Esophagus (tissue), 2 donors: ENCODE measurements at regions not wholly inside any gene's neighbourhood (a gene's known extent, or its start where the extent isn't known, plus 50 kb on each side); places are given as distances from the start of the nearest gene placed in this dataset.

ENCODE experiments used
- H3K27ac ChIP-seq, 2 donors: one replicate each; pipeline ENCODE4 v1.5.1; 2013; ENCODE audit warnings: low read depth in 2 of 2, mild to moderate bottlenecking in 2 of 2, inconsistent platforms in 1 of 2, low read length in 1 of 2, moderate library complexity in 1 of 2
- H3K27me3 ChIP-seq, 2 donors: one replicate each; pipeline ENCODE4 v1.6.1; 2013; ENCODE audit warnings: low read length in 2 of 2, control low read depth in 1 of 2, mild to moderate bottlenecking in 1 of 2; ENCODE audit not compliant: insufficient read depth in 2 of 2, control insufficient read depth in 1 of 2
- H3K36me3 ChIP-seq, 2 donors: one replicate each; pipeline ENCODE4 v1.6.1; 2013; ENCODE audit warnings: low read length in 1 of 2; ENCODE audit not compliant: control insufficient read depth in 2 of 2, insufficient read depth in 2 of 2
- H3K4me1 ChIP-seq, 2 donors: one replicate each; pipeline ENCODE4 v1.6.1; 2013; ENCODE audit warnings: low read length in 1 of 2; ENCODE audit not compliant: control insufficient read depth in 2 of 2, insufficient read depth in 2 of 2
- H3K4me3 ChIP-seq, 2 donors: one replicate each; pipeline ENCODE4 v1.5.1; 2013; ENCODE audit warnings: low read length in 2 of 2, mild to moderate bottlenecking in 2 of 2, low read depth in 1 of 2, moderate library complexity in 1 of 2
- H3K9me3 ChIP-seq, 2 donors: one replicate each; pipeline ENCODE4 v1.6.1; 2013; ENCODE audit warnings: mild to moderate bottlenecking in 2 of 2, low read depth in 1 of 2, low read length in 1 of 2, moderate library complexity in 1 of 2; ENCODE audit not compliant: control insufficient read depth in 2 of 2, insufficient read depth in 1 of 2
- WGBS, 2 donors: extraction: QIAGEN DNeasy Blood & Tissue Kit; methylation state at CpG; one replicate each; pipeline ENCODE4 v1.1.7; 2013; 5-methylcytosine and 5-hydroxymethylcytosine counted together
- donor health status: healthy with polysubstance abuse.
- donor health status: Bipolar disorder and iron deficiency.

DNA sequence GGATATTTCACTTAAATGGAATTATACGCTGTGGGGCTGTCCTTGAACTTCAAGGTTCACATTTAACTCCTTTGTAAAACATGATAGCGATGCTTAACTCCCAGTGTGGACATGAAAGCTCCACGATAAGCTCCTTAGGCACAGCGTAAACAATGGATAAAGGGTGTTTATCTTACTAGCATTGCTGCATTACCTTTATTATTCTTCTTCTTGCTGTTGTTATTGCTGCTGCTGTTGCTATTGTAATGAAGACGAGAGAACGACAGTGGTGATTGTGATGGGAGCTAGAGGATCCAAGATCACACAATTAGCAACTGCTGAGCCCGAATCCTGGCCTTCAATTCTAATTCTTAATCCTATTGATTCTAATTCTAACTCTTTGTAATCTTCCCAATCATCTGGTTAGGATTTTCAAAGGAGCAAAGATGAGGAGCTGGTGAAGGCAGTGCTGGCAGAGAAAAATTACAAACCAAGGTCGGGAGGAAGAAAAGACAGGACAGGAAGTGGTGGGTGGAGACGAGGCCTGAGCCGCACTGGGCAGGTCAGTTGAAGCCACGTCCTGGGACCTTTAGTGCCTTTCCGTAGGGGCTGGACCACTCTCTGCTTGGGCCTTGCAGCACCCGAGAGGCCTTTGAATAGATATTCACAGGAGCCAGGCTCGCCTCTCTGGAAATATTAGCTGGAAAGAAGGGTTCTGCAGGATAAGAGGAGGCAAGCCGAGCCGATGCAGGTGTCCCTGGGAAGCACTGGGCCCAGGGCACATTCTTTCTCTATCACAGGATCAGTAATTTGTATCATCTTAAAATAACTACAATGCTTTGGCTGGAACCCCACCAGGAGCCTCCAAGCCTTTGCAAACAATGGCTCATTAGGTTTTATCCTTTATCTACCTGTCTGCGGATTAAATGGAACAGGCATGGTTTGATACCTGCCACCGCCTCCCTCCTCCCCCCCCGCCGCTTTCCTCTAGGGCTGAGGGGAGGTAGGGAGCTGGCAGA lies 571.6 kb downstream of the AJAP1 start:
- Histone ChIP-seq H3K36me3 (no peaks in the 10 kb centered on the region), H3K27me3 (peaks cover 0 to 3% of the 10 kb centered on the region in 2 donors), H3K9me3 (no peaks in the 10 kb centered on the region), H3K27ac (no peak overlapping the region), H3K4me3 (no peak overlapping the region), H3K4me1 (no peaks in the 10 kb centered on the region)
- 45 to 49% methylated on average over 20 of the region's 20 CpGs for WGBS, 2 donors

- no peaks in the 10 kb centered on the region for H3K4me1 ChIP-seq
- no peak overlapping the region for H3K27ac ChIP-seq
- no peaks in the 10 kb centered on the region for H3K36me3 ChIP-seq
- H3K4me3 ChIP-seq = no peak overlapping the region
- WGBS, 2 donors = 66 to 71% methylated on average over 4 of the region's 4 CpGs
- peaks cover 0 to 9% of the 10 kb centered on the region in 2 donors for H3K27me3 ChIP-seq
- H3K9me3 ChIP-seq = no peaks in the 10 kb centered on the region
Measured at GRCh38 chr1:5223206-5223605, 568.8 kb downstream of the AJAP1 start.

DNA sequence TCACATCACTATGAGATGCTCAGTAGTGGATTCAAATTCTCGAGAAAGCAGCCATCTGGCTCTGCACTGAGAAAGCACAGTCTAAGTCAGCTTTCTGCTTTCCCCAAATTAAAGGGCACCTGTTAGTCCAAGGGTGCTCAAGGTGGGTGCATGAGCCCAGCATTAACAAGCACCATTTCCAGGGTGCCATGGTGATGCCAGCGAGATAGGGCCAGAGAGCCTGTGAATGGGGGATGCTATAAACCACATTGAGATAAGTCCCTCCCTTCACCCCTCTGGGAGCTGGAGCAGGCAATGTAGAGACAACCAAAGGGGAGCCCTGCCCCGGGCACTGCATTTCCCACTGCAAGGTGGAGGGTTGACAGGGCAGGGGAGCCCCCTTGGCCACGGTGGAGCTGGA lies 568.2 kb downstream of the AJAP1 start:
- Histone ChIP-seq H3K27ac (no peak overlapping the region), H3K27me3 (peaks cover 0 to 9% of the 10 kb centered on the region in 2 donors), H3K4me3 (no peak overlapping the region), H3K4me1 (no peaks in the 10 kb centered on the region), H3K36me3 (no peaks in the 10 kb centered on the region), H3K9me3 (peaks cover 0 to under 1% of the 10 kb centered on the region in 2 donors)
- WGBS, 2 donors = 74 to 76% methylated on average over 4 of the region's 4 CpGs

DNA sequence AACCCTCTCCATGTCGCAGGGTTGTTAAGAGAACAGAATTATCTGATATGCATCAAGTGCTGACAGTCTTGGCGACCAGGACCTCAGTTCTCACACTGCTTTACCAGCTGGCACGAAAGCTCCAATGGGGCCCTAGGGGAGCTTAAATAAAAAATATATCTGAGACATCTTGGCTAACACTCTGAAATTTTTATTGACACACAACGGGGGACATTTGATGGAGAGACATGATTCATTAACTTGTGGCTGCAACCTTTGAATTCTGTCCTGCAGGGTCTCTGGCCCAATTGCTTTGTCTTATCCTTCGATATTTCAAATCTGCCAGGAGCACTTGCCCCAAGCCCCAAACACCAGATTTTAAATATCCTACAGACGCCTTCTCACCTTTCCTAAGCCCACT lies 567.0 kb downstream of the AJAP1 start:
- Histone ChIP-seq H3K27me3 (peaks cover 0 to 9% of the 10 kb centered on the region in 2 donors), H3K36me3 (no peaks in the 10 kb centered on the region), H3K9me3 (peaks cover 0 to 4% of the 10 kb centered on the region in 2 donors), H3K27ac (no peak overlapping the region), H3K4me3 (no peak overlapping the region), H3K4me1 (no peaks in the 10 kb centered on the region)
- 65 to 71% methylated on average over 6 of the region's 6 CpGs for WGBS, 2 donors

DNA sequence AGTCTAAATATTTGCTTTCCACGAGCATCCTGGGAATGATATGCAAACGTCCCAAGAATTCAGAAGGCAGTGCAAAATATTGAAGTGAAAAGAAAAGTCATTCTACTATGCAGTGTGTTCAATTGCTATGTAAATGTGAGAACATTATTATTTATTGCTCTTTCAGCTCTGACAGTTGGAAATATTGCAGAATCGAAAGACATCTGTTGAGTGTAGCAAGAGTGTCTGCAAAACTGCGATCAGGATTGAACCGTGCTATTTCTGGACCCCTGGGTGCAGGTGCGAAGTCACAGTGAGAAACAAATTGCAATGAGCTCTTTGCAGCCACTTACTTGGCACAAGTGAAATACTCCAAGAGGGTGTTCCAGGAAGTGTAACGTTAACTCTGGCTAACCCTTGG lies 566.4 kb downstream of the AJAP1 start:
- Histone ChIP-seq H3K36me3 (no peaks in the 10 kb centered on the region), H3K9me3 (peaks cover 0 to 4% of the 10 kb centered on the region in 2 donors), H3K4me1 (no peaks in the 10 kb centered on the region), H3K4me3 (no peak overlapping the region), H3K27me3 (peaks cover 0 to 6% of the 10 kb centered on the region in 2 donors), H3K27ac (no peak overlapping the region)
- WGBS, 2 donors = 51 to 56% methylated on average over 7 of the region's 7 CpGs

DNA sequence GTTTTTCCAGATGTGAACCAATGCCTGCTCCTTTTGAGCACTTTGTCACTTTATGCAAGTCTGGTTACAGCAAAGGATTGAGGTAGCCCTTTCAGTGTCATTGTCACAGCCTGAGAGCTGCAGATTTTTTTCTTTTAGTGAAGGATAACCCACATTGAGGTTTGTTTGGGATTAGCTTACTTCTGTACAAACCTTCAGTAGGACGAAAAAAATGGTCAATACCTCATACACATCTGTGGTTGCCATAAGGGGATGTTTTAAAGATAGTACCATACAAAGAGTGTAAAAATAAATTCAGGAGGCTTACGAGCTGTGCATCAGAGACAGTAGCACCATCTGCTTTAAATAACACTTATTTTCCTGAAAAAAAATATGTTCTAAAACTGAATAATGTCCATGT lies 566.0 kb downstream of the AJAP1 start:
- Histone ChIP-seq H3K9me3 (peaks cover 0 to 4% of the 10 kb centered on the region in 2 donors), H3K27me3 (peaks cover 0 to 6% of the 10 kb centered on the region in 2 donors), H3K4me1 (no peaks in the 10 kb centered on the region), H3K27ac (no peak overlapping the region), H3K4me3 (no peak overlapping the region), H3K36me3 (no peaks in the 10 kb centered on the region)
- whole genome bisulfite sequencing, 2 donors = 41 to 55% methylated on average over 2 of the region's 2 CpGs

DNA sequence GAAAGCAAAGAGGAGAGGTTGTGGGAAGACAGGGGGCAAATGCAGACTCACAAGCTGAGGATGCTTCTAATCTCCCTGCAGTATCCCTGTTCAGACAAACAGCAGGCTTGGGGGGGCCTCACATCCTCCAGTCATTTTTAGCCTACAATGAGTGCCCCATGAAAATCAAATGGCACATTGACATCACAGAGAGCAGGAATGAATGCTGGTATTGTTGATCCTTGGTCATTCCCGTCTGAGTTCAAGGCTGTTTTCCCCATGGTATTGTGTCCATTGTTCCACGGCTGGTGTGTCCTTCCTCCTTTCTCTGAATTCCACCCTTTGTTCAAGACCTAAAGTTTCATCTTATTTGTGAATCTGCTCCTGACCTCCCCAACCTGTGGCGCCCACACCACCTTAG lies 545.6 kb downstream of the AJAP1 start:
- no peaks in the 10 kb centered on the region for H3K36me3 ChIP-seq
- H3K9me3 ChIP-seq = peaks cover 0 to 4% of the 10 kb centered on the region in 2 donors
- WGBS, 2 donors = 68 to 77% methylated on average over 3 of the region's 3 CpGs
- no peak overlapping the region for H3K4me3 ChIP-seq
- H3K4me1 ChIP-seq = no peaks in the 10 kb centered on the region
- H3K27me3 ChIP-seq = peaks cover 0 to 5% of the 10 kb centered on the region in 2 donors
- H3K27ac ChIP-seq = no peak overlapping the region

DNA sequence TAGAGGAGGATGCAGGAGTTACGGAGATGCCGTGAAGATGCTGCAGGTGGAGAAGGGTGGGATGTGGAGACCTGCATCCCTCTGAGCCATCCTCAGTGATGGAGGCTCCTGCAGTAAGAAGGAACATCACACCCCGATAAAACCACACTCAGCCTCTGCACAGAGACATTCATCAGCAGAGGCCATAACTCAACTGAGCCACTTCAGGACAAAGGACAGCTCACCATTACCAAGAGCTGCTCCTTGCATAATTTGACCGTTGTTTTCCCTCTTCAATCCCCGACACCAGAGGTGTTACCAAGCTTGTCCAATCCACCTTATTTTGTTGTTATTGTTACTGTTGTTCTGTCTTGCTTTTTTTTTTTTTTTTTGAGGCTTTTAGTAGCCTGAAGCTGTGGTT lies 543.9 kb downstream of the AJAP1 start:
- Histone ChIP-seq H3K36me3 (no peaks in the 10 kb centered on the region), H3K4me3 (no peak overlapping the region), H3K9me3 (peaks cover 0 to 4% of the 10 kb centered on the region in 2 donors), H3K27me3 (peaks cover 0 to 5% of the 10 kb centered on the region in 2 donors), H3K27ac (no peak overlapping the region), H3K4me1 (no peaks in the 10 kb centered on the region)
- 63 to 69% methylated on average over 5 of the region's 5 CpGs for WGBS, 2 donors

DNA sequence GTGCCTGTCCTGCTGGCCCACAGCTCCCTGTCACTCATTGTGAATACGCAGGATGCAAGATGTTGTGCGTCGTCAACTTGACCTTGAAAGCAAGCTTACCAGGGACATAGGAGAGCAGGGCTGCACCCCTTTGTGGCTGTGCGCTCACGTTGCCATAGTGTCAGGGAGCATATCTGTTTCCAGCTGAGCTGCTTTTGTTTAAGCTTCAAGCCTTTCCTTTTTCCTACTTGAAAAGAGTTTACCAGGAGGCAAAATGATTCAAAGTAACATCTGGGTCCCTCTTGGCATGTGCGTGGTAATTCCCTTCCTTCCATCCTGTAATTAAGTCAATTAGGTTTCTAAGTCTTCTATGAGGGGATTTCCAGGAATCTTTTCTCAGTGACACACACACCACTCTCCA lies 537.1 kb downstream of the AJAP1 start:
- H3K36me3 ChIP-seq = no peaks in the 10 kb centered on the region
- no peak overlapping the region for H3K27ac ChIP-seq
- H3K9me3 ChIP-seq = no peaks in the 10 kb centered on the region
- H3K4me3 ChIP-seq = no peak overlapping the region
- no peaks in the 10 kb centered on the region for H3K4me1 ChIP-seq
- whole genome bisulfite sequencing, 2 donors = 64 to 76% methylated on average over 6 of the region's 6 CpGs
- no peaks in the 10 kb centered on the region for H3K27me3 ChIP-seq

DNA sequence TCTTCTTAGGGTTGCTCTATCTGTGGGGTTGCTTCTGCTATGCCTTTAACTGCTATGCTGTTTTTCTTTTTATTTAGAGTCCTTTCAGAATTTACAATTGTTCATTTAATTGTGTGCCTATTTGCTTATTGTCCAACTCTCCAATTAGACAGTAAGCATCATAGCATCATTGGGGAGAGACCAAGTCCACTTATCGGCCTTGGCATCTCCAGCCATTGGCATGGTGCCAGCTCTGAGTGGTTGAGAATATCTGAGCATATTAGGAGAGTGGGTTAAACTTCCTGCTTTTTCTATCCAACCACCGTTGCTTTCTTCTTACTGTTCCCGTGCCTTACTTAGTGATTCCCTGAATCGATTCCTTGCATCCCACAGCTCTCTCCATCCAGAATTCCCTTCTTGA lies 535.0 kb downstream of the AJAP1 start:
- Histone ChIP-seq H3K27me3 (no peaks in the 10 kb centered on the region), H3K27ac (no peak overlapping the region), H3K4me1 (no peaks in the 10 kb centered on the region), H3K9me3 (no peaks in the 10 kb centered on the region), H3K36me3 (no peaks in the 10 kb centered on the region), H3K4me3 (no peak overlapping the region)
- WGBS, 2 donors = 70 to 78% methylated on average over 4 of the region's 4 CpGs
